ENCODE measurements at regions not wholly inside any gene's neighbourhood (a gene's known extent, or its start where the extent isn't known, plus 50 kb on each side); places are given as distances from the start of the nearest gene placed in this dataset.

DNA sequence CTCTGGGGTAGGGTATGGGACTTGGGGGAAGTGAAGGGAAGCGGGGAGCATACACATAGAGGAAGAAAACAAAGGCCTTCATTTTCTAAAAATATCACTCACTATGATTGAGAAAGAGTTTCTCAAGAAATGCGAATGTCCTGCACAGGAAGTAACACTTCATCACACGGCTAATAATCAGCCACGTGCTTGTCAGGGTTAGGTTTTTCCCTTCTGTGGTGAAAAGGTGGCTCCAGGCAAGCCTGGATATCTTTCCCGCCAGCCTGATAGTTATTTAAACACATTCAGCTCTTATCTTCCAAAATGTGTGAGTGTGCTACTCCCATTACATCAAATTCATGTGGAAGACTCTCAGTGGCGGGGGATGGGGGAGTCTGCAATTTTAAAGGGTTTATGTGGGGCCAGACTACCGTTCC lies 166.4 kb upstream of the ADO start:
- TF ChIP-seq, protein P1, sequence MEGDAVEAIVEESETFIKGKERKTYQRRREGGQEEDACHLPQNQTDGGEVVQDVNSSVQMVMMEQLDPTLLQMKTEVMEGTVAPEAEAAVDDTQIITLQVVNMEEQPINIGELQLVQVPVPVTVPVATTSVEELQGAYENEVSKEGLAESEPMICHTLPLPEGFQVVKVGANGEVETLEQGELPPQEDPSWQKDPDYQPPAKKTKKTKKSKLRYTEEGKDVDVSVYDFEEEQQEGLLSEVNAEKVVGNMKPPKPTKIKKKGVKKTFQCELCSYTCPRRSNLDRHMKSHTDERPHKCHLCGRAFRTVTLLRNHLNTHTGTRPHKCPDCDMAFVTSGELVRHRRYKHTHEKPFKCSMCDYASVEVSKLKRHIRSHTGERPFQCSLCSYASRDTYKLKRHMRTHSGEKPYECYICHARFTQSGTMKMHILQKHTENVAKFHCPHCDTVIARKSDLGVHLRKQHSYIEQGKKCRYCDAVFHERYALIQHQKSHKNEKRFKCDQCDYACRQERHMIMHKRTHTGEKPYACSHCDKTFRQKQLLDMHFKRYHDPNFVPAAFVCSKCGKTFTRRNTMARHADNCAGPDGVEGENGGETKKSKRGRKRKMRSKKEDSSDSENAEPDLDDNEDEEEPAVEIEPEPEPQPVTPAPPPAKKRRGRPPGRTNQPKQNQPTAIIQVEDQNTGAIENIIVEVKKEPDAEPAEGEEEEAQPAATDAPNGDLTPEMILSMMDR (IDR thresholded peaks at IDR 0.05) = no peak
- TF ChIP-seq POLR2A (IDR thresholded peaks at IDR 0.05) (no peak), POLR2AphosphoS5 (IDR thresholded peaks at IDR 0.05) (no peak)
